PC-9 (cell line): ENCODE measurements at regions not wholly inside any gene's neighbourhood (a gene's known extent, or its start where the extent isn't known, plus 50 kb on each side); places are given as distances from the start of the nearest gene placed in this dataset.
"Not testable (repeated sequence)": the region's sequence is repeated elsewhere in the genome, so short reads cannot be mapped to it uniquely, and the experiment has no call there.

Source experiments
- BruUV-seq: library from RNA; stranded (reverse); fragments of 400-500 nt; replicated peaks from 2 replicates; lab custom pipeline; 2021; lab: Mats Ljungman, UMichigan
- CTCF ChIA-PET: fragments of 300-600 bp; sonication (Branson Sonifier 250); formaldehyde crosslinking; loops from one replicate; lab custom pipeline; 2022; ENCODE audit warnings: antibody characterized with exemption; lab: Charles Lee
- POLR2A ChIA-PET: fragments of 300-600 bp; sonication (Branson Sonifier 250); formaldehyde crosslinking; loops from one replicate; lab custom pipeline; 2022; ENCODE audit warnings: antibody characterized with exemption; ENCODE audit not compliant: unreplicated experiment; lab: Charles Lee
- DNase-seq, 2 experiments: peaks; one replicate each; pipeline versions ENCODE4 v3.0.0 to v3.0.0-alpha.2; 2015 to 2022; ENCODE audit warnings: mixed read lengths in 1 of 2
- H2AFZ ChIP-seq: fragments of 200-600 bp; sonication (generic); 2 replicates; pipeline ENCODE4 v1.8.1; 2017; ENCODE audit warnings: antibody characterized with exemption
- H3F3A ChIP-seq: fragments of 200-600 bp; sonication (generic); 2 replicates; pipeline ENCODE4 v1.8.1; 2017; ENCODE audit warnings: antibody characterized with exemption, mild to moderate bottlenecking, low read depth; ENCODE audit not compliant: insufficient read depth
- H3K27ac ChIP-seq: fragments of 200-600 bp; sonication (generic); 2 replicates; pipeline ENCODE4 v1.6.1; 2016; ENCODE audit warnings: mixed run types
- H3K27me3 ChIP-seq: fragments of 200-600 bp; sonication (generic); 2 replicates; pipeline ENCODE4 v1.6.1; 2016; ENCODE audit warnings: low read depth, mixed run types; ENCODE audit not compliant: insufficient read depth
- H3K36me3 ChIP-seq: fragments of 200-600 bp; sonication (generic); 2 replicates; pipeline ENCODE4 v1.6.1; 2016; ENCODE audit warnings: low read depth, mixed run types
- H3K4me1 ChIP-seq: fragments of 200-600 bp; sonication (generic); replicated peaks from 2 replicates; pipeline ENCODE4 v1.6.1; 2016; ENCODE audit warnings: mixed run types; ENCODE audit not compliant: insufficient read depth
- H3K4me2 ChIP-seq: fragments of 200-600 bp; sonication (generic); 2 replicates; pipeline ENCODE4 v1.6.1; 2017; ENCODE audit warnings: mixed run types
- H3K4me3 ChIP-seq: fragments of 200-600 bp; sonication (generic); 2 replicates; pipeline ENCODE4 v1.6.1; 2016; ENCODE audit warnings: mixed run types
- H3K79me2 ChIP-seq: fragments of 200-600 bp; sonication (generic); 2 replicates; pipeline ENCODE4 v1.6.1; 2017; ENCODE audit warnings: low read depth, mixed run types
- H3K9me2 ChIP-seq: fragments of 200-600 bp; sonication (generic); 2 replicates; pipeline ENCODE4 v1.8.1; 2017; ENCODE audit warnings: mild to moderate bottlenecking; ENCODE audit not compliant: insufficient read depth
- H3K9me3 ChIP-seq: fragments of 200-600 bp; sonication (generic); 2 replicates; pipeline ENCODE4 v1.8.1; 2016; ENCODE audit warnings: low read depth; ENCODE audit not compliant: insufficient read depth
- H4K20me1 ChIP-seq: fragments of 200-600 bp; sonication (generic); 2 replicates; pipeline ENCODE4 v1.8.1; 2017; ENCODE audit not compliant: insufficient read depth
- CTCF ChIP-seq: fragments of 200-600 bp; sonication (generic); conservative IDR thresholded peaks from 2 replicates; pipeline ENCODE4 v1.6.1; 2017; ENCODE audit warnings: mixed run types, antibody characterized with exemption, mild to moderate bottlenecking, moderate library complexity
- EZH2 ChIP-seq: fragments of 200-600 bp; sonication (generic); IDR thresholded peaks from 2 replicates; pipeline ENCODE4 v1.8.0; 2017; ENCODE audit warnings: antibody characterized with exemption, low read depth
- intact Hi-C: fragments of 100-400 bp; cut with micrococcal nuclease; formaldehyde crosslinking; loops from one replicate; pipeline ENCODE4 v1.10.0; 2022; ENCODE audit not compliant: unreplicated experiment

- TF ChIP-seq EZH2 (no peak), CTCF (no peak)
- no peaks in the 10 kb centered on the region for H3K9me2 ChIP-seq
- no peak for DNase-seq
- no TSS peak for BruUV-seq
- no peaks in the 10 kb centered on the region for H3K9me3 ChIP-seq
- intact Hi-C loops = no loop called here
- no peaks in the 10 kb centered on the region for H4K20me1 ChIP-seq
- H3K27ac ChIP-seq = no peak overlapping the region
- ChIA-PET CTCF (no interaction called here), POLR2A (no interaction called here)
- 0 out of 2 replicates have a peak, but pooled peaks cover 3% of the 10 kb centered on the region for H3K36me3 ChIP-seq
- no peak overlapping the region for H3K4me2 ChIP-seq
- H3F3A ChIP-seq = no peaks in the 10 kb centered on the region
- H3K27me3 ChIP-seq = no peaks in the 10 kb centered on the region
- H3K4me1 ChIP-seq = no peaks in the 10 kb centered on the region
- H3K4me3 ChIP-seq = no peak overlapping the region
- no peaks in the 10 kb centered on the region for H3K79me2 ChIP-seq
- no peak overlapping the region for H2AFZ ChIP-seq
These were observed 85.3 kb upstream of the NUDT6 start for GRCh38 chr4:123007679-123008078.

DNA sequence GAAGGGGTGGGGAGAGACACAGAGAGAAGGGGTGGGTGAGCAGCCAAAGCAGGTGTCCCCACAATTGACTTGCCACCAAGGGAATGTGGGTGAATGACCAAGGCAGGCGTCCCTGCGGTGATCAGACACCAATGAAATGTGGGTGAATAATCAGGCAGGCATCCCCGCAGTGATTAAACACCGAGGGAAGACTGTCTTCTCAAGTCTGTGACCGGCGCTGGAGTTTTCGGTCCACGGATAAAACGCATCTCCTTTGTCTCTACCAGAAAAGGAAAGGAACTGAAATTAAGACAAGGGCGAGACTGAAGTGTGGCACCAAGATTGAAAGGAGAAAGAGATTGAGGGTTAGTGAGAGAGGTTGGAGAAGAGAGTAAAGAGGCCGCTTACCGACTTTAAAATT is 90.0 kb upstream of the NUDT6 start:
- H3K4me3 ChIP-seq, H3F3A ChIP-seq, H3K79me2 ChIP-seq, BruUV-seq, H3K9me3 ChIP-seq, H3K27me3 ChIP-seq, DNase-seq, H2AFZ ChIP-seq, H3K4me1 ChIP-seq, H3K27ac ChIP-seq, POLR2A ChIA-PET, H3K4me2 ChIP-seq, H3K36me3 ChIP-seq, H3K9me2 ChIP-seq, CTCF ChIA-PET, intact Hi-C loops, H4K20me1 ChIP-seq: not testable (repeated sequence)

GRCh38 chr4:123014038-123014437 is 91.6 kb upstream of the NUDT6 start:
- ChIA-PET CTCF (no interaction called here), POLR2A (interaction anchor here (0.6 kb wide), 1 partner anchor 231 kb away, joined by 3 read pairs; no protein-coding TSS in a partner anchor)

More at GRCh38 chr4:123014038-123014437, 91.6 kb upstream of the NUDT6 start:
- TF ChIP-seq EZH2 = no peak
- TF ChIP-seq CTCF = no peak
- H3K27ac ChIP-seq = no peak overlapping the region
- no TSS peak for BruUV-seq
- H3K4me2 ChIP-seq = no peak overlapping the region
- no peaks in the 10 kb centered on the region for H4K20me1 ChIP-seq
- no peak for DNase-seq
- H3K27me3 ChIP-seq = no peaks in the 10 kb centered on the region
- H3K36me3 ChIP-seq = 0 out of 2 replicates have a peak, but pooled peaks cover 1% of the 10 kb centered on the region
- intact Hi-C loops = no loop called here
- H3F3A ChIP-seq = 0 out of 2 replicates have a peak, but pooled peaks cover 7% of the 10 kb centered on the region
- no peaks in the 10 kb centered on the region for H3K79me2 ChIP-seq
- no peaks in the 10 kb centered on the region for H3K9me2 ChIP-seq
- no peaks in the 10 kb centered on the region for H3K4me1 ChIP-seq
- no peak overlapping the region for H2AFZ ChIP-seq
- no peaks in the 10 kb centered on the region for H3K9me3 ChIP-seq
- no peak overlapping the region for H3K4me3 ChIP-seq
